Pancreas (tissue), 10 donors: ENCODE measurements at regions not wholly inside any gene's neighbourhood (a gene's known extent, or its start where the extent isn't known, plus 50 kb on each side); places are given as distances from the start of the nearest gene placed in this dataset.

Experiments
- ATAC-seq, 4 donors: fragments of 200-7000 bp; cut with Tn5 transposase; one replicate each; pipeline versions ENCODE4 v1.8.0 to v1.9.1; 2020; ENCODE audit warnings: mild to moderate bottlenecking in 4 of 4, moderate library complexity in 4 of 4
- DNase-seq, 6 donors: peaks; one replicate each; pipeline ENCODE4 v3.0.0-alpha.2; 2020
- FAIRE-seq: peaks from 2 replicates; lab custom pipeline; 2012; peaks lifted over from hg19 to GRCh38; lab: Jason Lieb, UNC
- H3K27ac ChIP-seq, 4 donors: fragments of 200-600 bp; sonication (generic); 1 replicate in 3 of 4; 2 replicates in 1 of 4; pipeline versions ENCODE4 v1.5.0 to v1.8.0; 2020
- H3K27me3 ChIP-seq, 4 donors: fragments of 200-600 bp; one replicate each; pipeline ENCODE4 v1.8.0; 2021
- H3K36me3 ChIP-seq, 3 donors: fragments of 200-600 bp; sonication (generic) in 1 of 3; one replicate each; pipeline versions ENCODE4 v1.5.0 to v1.8.0; 2020 to 2021
- H3K4me1 ChIP-seq, 3 donors: fragments of 200-600 bp; one replicate each; pipeline ENCODE4 v1.8.0; 2021
- H3K4me3 ChIP-seq, 4 donors: fragments of 200-600 bp; sonication (generic) in 2 of 4; one replicate each; pipeline versions ENCODE4 v1.5.0 to v1.8.0; 2020 to 2021
- H3K9me3 ChIP-seq, 4 donors: fragments of 200-600 bp; one replicate each; pipeline ENCODE4 v1.8.0; 2021
- WGBS, 2 donors: extraction: QIAGEN DNeasy Blood & Tissue Kit; methylation state at CpG; one replicate each; pipeline ENCODE4 v1.1.7; 2013; 5-methylcytosine and 5-hydroxymethylcytosine counted together
- intact Hi-C, 3 donors: fragments of 100-400 bp; cut with DNase I; formaldehyde crosslinking; loops; one replicate each; pipeline versions ENCODE4 v1.11.1 to v1.14.2; 2022
- TF ChIP-seq, protein P1 (sequence below), 4 donors: fragments of 200-600 bp; sonication (generic) in 3 of 4; IDR thresholded peaks; one replicate each; pipeline versions ENCODE4 v1.5.0 to v1.8.0; 2021; ENCODE audit warnings: antibody characterized with exemption in 4 of 4
- donor health status: healthy with polysubstance abuse.
- donor health status: DM: no; HTN: no; CAD: no; lungs with moderate emphysema.
- donor health status: DM: no; HTN: no; CAD: no.
- donor health status: control.
- donor health status: control.
- donor health status: Bipolar disorder and iron deficiency.
- donor health status: DM: yes; HTN: yes; CAD: no.
- donor health status: DM: no; HTN: no; CAD: no.
- donor health status: DM: no; HTN: no; CAD: no.
- donor health status: DM: yes; HTN: yes; CAD: no.

DNA sequence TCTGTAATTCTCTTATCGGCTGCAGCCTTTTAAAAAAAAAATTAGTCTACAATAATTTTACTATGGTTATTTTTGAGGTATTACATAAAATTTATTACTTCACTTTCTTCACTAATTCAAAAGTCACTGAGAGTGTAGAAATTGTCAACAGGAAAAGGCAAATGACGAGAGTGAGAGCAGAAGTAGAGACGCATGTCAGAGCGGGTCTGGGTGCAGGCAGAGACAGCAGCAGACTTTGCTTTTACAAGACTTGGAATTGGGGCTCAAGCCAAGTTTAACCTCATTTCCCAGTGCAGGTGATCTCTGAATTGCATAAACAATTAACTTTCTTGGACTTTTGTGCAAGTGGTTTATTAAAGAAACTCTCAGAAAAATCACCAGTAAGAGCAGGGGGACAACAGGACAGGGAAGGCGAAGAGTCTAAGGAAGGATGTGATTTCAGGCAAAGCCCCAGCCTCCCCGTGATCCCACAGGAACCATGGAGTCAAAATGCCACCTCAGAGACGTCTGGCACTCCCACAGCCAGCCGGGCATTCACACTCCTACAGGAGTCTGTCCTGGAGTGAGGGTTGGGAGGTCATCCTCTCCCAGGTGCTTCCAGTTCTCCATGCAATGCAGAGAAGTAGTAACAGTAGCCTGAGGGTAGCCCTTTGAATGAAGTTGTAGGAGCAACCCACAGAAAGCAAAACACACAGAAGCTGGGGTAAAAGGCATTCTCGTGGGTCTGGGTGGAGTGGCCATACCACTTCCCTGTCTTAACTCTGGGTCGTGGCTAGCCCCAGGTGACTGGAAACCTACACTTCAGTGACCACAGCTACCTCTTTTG lies 274.0 kb upstream of the TGFBR2 start:
- DNase-seq (no peak), FAIRE-seq (no peak), ATAC-seq (no peak)
- no peaks in the 10 kb centered on the region for H3K4me1 ChIP-seq
- no peak overlapping the region for H3K4me3 ChIP-seq
- intact Hi-C loops, result no loop called here
- TF ChIP-seq, protein P1, sequence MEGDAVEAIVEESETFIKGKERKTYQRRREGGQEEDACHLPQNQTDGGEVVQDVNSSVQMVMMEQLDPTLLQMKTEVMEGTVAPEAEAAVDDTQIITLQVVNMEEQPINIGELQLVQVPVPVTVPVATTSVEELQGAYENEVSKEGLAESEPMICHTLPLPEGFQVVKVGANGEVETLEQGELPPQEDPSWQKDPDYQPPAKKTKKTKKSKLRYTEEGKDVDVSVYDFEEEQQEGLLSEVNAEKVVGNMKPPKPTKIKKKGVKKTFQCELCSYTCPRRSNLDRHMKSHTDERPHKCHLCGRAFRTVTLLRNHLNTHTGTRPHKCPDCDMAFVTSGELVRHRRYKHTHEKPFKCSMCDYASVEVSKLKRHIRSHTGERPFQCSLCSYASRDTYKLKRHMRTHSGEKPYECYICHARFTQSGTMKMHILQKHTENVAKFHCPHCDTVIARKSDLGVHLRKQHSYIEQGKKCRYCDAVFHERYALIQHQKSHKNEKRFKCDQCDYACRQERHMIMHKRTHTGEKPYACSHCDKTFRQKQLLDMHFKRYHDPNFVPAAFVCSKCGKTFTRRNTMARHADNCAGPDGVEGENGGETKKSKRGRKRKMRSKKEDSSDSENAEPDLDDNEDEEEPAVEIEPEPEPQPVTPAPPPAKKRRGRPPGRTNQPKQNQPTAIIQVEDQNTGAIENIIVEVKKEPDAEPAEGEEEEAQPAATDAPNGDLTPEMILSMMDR (IDR thresholded peaks at IDR 0.05), result no peak
- no peaks in the 10 kb centered on the region for H3K36me3 ChIP-seq
- H3K27me3 ChIP-seq, result no peaks in the 10 kb centered on the region
- no peak overlapping the region for H3K27ac ChIP-seq
- H3K9me3 ChIP-seq, result no peaks in the 10 kb centered on the region
- 65% methylated on average over 10 of the region's 10 CpGs for WGBS, 2 donors

DNA sequence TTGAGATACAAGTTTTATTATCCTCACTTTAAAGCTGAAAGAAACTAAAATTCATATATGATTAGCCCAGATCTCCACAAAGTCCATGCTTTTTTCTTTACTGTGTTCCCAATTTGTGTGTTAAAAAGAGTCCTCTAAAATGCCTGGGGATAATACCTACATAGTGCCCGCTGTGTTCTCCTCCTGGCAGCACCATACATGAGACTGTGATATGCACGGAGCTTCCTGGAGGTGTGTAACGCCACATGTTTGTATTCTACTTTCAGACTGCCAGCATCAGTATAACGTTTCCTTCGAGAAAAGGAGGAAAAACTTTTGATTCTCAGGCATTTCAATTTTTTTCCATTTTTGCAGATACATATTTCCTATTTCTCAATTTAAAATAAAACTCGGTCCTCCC lies 273.3 kb upstream of the TGFBR2 start:
- FAIRE-seq, result no peak
- Histone ChIP-seq H3K4me1 (no peaks in the 10 kb centered on the region), H3K4me3 (no peak overlapping the region), H3K27ac (no peak overlapping the region), H3K27me3 (no peaks in the 10 kb centered on the region), H3K9me3 (no peaks in the 10 kb centered on the region), H3K36me3 (no peaks in the 10 kb centered on the region)
- TF ChIP-seq, protein P1 (IDR thresholded peaks at IDR 0.05), result no peak
- intact Hi-C loops, result no loop called here
- DNase-seq, result no peak
- no peak for ATAC-seq
- WGBS, 2 donors, result 73 to 77% methylated on average over 6 of the region's 6 CpGs

DNA sequence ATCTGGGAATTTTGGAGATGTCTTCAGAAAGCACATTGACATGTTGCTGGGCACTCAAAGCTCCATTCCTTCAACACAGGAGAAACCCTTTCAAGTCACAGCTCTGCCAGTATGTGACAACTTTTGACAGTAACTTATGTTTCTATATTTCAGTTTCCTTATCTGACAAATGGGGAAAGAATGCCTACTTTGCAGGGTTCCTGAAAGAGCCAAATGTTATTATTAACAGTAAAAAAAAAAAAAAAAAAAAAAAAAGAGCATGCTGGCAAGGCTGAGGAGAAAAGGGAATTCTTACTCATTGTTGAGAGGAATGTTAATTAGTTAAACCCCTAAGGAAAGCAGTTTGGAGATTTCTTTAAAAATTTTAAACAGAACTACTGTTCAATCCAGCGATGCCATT lies 272.5 kb upstream of the TGFBR2 start:
- FAIRE-seq (no peak), ATAC-seq (no peak), DNase-seq (no peak)
- no peaks in the 10 kb centered on the region for H3K27me3 ChIP-seq
- H3K9me3 ChIP-seq, result no peaks in the 10 kb centered on the region
- WGBS, 2 donors, result 92 to 94% methylated on average over 1 of the region's 1 CpG
- TF ChIP-seq, protein P1 (IDR thresholded peaks at IDR 0.05), result no peak
- H3K27ac ChIP-seq, result no peak overlapping the region
- no peak overlapping the region for H3K4me3 ChIP-seq
- intact Hi-C loops, result no loop called here
- H3K36me3 ChIP-seq, result no peaks in the 10 kb centered on the region
- H3K4me1 ChIP-seq, result no peaks in the 10 kb centered on the region

DNA sequence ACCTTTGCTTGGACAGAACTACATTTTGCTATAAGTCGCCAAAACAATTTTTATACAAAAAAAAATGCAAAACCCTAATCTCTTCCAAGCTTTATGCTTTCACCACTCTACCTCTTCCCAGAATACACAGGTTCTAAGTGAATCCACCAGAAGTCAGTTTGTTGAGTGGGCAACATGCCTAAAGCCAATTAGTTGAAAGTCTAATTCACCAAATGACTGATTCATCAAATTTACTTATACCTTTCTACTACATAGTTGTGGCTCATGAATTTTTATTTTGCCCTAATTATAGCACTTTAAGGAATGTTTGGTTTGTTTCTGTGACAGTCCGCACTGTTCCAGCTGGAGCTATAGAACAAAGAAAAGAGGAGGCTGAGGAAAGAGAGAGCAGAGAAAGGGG lies 265.9 kb upstream of the TGFBR2 start:
- H3K4me3 ChIP-seq, result no peak overlapping the region
- WGBS, 2 donors, result 47 to 74% methylated on average over 2 of the region's 2 CpGs

More for the DNA sequence above, 265.9 kb upstream of the TGFBR2 start:
- H3K36me3 ChIP-seq, result no peaks in the 10 kb centered on the region
- DNase-seq, result no peak
- no peak overlapping the region for H3K27ac ChIP-seq
- no peaks in the 10 kb centered on the region for H3K9me3 ChIP-seq
- no peaks in the 10 kb centered on the region for H3K27me3 ChIP-seq
- TF ChIP-seq, protein P1 (IDR thresholded peaks at IDR 0.05), result no peak
- peaks cover 0 to 5% (median 0%) of the 10 kb centered on the region in 3 donors for H3K4me1 ChIP-seq
- no peak for FAIRE-seq
- intact Hi-C loops, result no loop called here
- ATAC-seq, result no peak
